Dermis blood vessel endothelial cell (primary cell): ENCODE measurements at regions not wholly inside any gene's neighbourhood (a gene's known extent, or its start where the extent isn't known, plus 50 kb on each side); places are given as distances from the start of the nearest gene placed in this dataset.
"Not testable (repeated sequence)": the region's sequence is repeated elsewhere in the genome, so short reads cannot be mapped to it uniquely, and the experiment has no call there.

Experiments used
- DNase-seq: peaks from one replicate; pipeline ENCODE4 v3.0.0; 2010

- DNase-seq = no peak
These were observed 258.2 kb upstream of the IRS2 start for GRCh38 chr13:110044551-110045111.

GRCh38 chr13:110042253-110042950, 256.0 kb upstream of the IRS2 start:
- no peak for DNase-seq

- DNase-seq = not testable (repeated sequence)
These were observed 255.3 kb upstream of the IRS2 start for GRCh38 chr13:110041638-110042037.

GRCh38 chr13:110037925-110038573, 251.7 kb upstream of the IRS2 start:
- DNase-seq = no peak

GRCh38 chr13:110036060-110036459, 249.7 kb upstream of the IRS2 start:
- no peak for DNase-seq

- no peak for DNase-seq
These were observed 247.7 kb upstream of the IRS2 start for GRCh38 chr13:110034031-110034549.

- no peak for DNase-seq
These were observed 246.6 kb upstream of the IRS2 start for GRCh38 chr13:110032969-110033368.

- DNase-seq = no peak
These were observed 244.1 kb upstream of the IRS2 start for GRCh38 chr13:110030394-110030928.

GRCh38 chr13:110028838-110029621, 242.6 kb upstream of the IRS2 start:
- DNase-seq = no peak

- no peak for DNase-seq
These were observed 241.9 kb upstream of the IRS2 start for GRCh38 chr13:110028311-110028710.

GRCh38 chr13:110027470-110028240, 241.3 kb upstream of the IRS2 start:
- DNase-seq = no peak

GRCh38 chr13:110024645-110024980, 238.2 kb upstream of the IRS2 start:
- no peak for DNase-seq

GRCh38 chr13:110023729-110024644, 237.6 kb upstream of the IRS2 start:
- DNase-seq = no peak

- DNase-seq = no peak
These were observed 231.6 kb upstream of the IRS2 start for GRCh38 chr13:110018009-110018408.

- DNase-seq = peak; percentile 33
These were observed 231.0 kb upstream of the IRS2 start for GRCh38 chr13:110017379-110017778.

- DNase-seq = no peak
These were observed 228.9 kb upstream of the IRS2 start for GRCh38 chr13:110015253-110015652.

GRCh38 chr13:110014719-110015118, 228.3 kb upstream of the IRS2 start:
- no peak for DNase-seq

GRCh38 chr13:110012102-110012739, 225.8 kb upstream of the IRS2 start:
- DNase-seq = peak; percentile 17

GRCh38 chr13:110010404-110011138, 224.2 kb upstream of the IRS2 start:
- DNase-seq = no peak

GRCh38 chr13:110008816-110009215, 222.4 kb upstream of the IRS2 start:
- DNase-seq = no peak
